Calu3 (cell line): ENCODE measurements at regions not wholly inside any gene's neighbourhood (a gene's known extent, or its start where the extent isn't known, plus 50 kb on each side); places are given as distances from the start of the nearest gene placed in this dataset.

Source experiments
- BruUV-seq: library from RNA; stranded (reverse); fragments of 400-500 nt; replicated peaks from 2 replicates; lab custom pipeline; 2021; lab: Mats Ljungman, UMichigan
- CTCF ChIA-PET: fragments of 300-600 bp; sonication (Branson Sonifier 250); formaldehyde crosslinking; loops from one replicate; lab custom pipeline; 2022; ENCODE audit warnings: antibody characterized with exemption; lab: Charles Lee
- DNase-seq: peaks from one replicate; pipeline ENCODE4 v3.0.0; 2022
- H3K27ac Mint-ChIP-seq: one replicate; pipeline ENCODE4 v1.8.0; 2022; ENCODE audit warnings: mixed read lengths; ENCODE audit not compliant: unreplicated experiment
- H3K27me3 Mint-ChIP-seq: one replicate; pipeline ENCODE4 v1.8.0; 2022; ENCODE audit warnings: mixed read lengths; ENCODE audit not compliant: unreplicated experiment
- H3K36me3 Mint-ChIP-seq: one replicate; pipeline ENCODE4 v1.8.0; 2022; ENCODE audit warnings: mild to moderate bottlenecking, moderate library complexity, mixed read lengths; ENCODE audit not compliant: insufficient read depth, unreplicated experiment
- H3K4me1 Mint-ChIP-seq: one replicate; pipeline ENCODE4 v1.8.0; 2022; ENCODE audit warnings: mild to moderate bottlenecking, low read depth, mixed read lengths; ENCODE audit not compliant: unreplicated experiment
- H3K4me3 Mint-ChIP-seq: one replicate; pipeline ENCODE4 v1.8.0; 2022; ENCODE audit warnings: mild to moderate bottlenecking, low read depth, moderate library complexity, mixed read lengths; ENCODE audit not compliant: unreplicated experiment
- H3K9me3 Mint-ChIP-seq: one replicate; pipeline ENCODE4 v1.8.0; 2022; ENCODE audit warnings: low read depth, mixed read lengths; ENCODE audit not compliant: unreplicated experiment
- intact Hi-C: fragments of 100-400 bp; cut with micrococcal nuclease; formaldehyde crosslinking; loops from one replicate; pipeline ENCODE4 v1.10.0; 2022; ENCODE audit not compliant: unreplicated experiment
- TF ChIP-seq, protein P1 (sequence below): fragments of 200-600 bp; IDR thresholded peaks from one replicate; pipeline ENCODE4 v1.8.0; 2022; ENCODE audit warnings: antibody characterized with exemption; ENCODE audit not compliant: unreplicated experiment

DNA sequence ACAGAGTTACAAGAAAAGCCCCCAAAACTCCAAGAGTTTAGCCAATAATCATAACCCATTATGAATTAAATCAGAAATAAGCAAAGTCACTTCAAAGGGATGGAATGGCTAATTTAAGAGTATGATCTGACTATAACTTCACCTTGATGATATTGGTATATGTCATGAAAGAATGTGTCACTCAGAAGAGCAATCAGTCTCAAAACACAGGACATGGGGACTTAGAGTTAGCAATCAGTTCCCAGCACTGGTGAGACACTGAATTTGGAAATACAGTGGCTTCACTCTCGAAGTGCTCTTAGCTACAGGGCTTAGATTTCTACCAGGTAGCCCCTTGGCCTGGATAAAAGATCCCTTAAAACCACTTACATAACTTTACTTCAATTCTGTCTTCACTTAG, 65.7 kb upstream of the EXOC1L start:
- intact Hi-C loops, result no loop called here
- H3K36me3 Mint-ChIP-seq, result no peaks in the 10 kb centered on the region
- no peak overlapping the region for H3K4me3 Mint-ChIP-seq
- no TSS peak for BruUV-seq
- no peak overlapping the region for H3K27ac Mint-ChIP-seq
- no peaks in the 10 kb centered on the region for H3K27me3 Mint-ChIP-seq
- H3K9me3 Mint-ChIP-seq, result no peaks in the 10 kb centered on the region
- DNase-seq, result no peak
- peaks cover 14% of the 10 kb centered on the region for H3K4me1 Mint-ChIP-seq
- TF ChIP-seq, protein P1, sequence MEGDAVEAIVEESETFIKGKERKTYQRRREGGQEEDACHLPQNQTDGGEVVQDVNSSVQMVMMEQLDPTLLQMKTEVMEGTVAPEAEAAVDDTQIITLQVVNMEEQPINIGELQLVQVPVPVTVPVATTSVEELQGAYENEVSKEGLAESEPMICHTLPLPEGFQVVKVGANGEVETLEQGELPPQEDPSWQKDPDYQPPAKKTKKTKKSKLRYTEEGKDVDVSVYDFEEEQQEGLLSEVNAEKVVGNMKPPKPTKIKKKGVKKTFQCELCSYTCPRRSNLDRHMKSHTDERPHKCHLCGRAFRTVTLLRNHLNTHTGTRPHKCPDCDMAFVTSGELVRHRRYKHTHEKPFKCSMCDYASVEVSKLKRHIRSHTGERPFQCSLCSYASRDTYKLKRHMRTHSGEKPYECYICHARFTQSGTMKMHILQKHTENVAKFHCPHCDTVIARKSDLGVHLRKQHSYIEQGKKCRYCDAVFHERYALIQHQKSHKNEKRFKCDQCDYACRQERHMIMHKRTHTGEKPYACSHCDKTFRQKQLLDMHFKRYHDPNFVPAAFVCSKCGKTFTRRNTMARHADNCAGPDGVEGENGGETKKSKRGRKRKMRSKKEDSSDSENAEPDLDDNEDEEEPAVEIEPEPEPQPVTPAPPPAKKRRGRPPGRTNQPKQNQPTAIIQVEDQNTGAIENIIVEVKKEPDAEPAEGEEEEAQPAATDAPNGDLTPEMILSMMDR, result no peak
- CTCF ChIA-PET, result no interaction called here

DNA sequence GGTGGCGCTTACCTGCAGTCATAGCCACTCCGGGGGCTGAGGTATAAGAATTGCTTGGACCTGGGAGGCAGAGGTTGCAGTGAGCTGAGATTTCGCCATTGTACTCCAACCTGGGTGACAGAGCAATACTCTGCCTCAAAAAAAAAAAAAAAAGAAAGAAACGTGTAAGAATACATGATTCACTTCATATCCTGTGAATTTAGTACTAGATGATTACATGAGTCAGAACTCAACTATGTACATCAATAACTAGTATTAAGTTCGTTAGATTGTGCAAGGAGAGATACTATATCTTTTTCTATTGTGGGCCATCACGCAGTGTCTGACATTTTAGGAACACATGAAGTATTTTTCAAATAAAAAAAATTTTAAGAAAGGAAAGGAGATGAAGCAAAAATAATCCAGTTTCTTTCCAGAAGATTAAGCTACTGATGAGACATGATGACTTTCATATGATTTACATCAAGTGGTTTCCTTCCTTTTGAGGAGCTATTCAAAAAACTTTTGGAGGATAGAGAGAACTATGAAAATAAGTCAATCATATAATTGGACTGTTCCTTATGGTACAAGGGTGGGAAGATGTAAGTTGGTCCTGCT, 64.7 kb upstream of the EXOC1L start:
- CTCF ChIA-PET, result interaction anchor here (0.6 kb wide), 1 partner anchor 12 kb away, joined by 4 read pairs; no protein-coding TSS in a partner anchor
- no TSS peak for BruUV-seq
- H3K4me3 Mint-ChIP-seq, result no peak overlapping the region
- H3K27ac Mint-ChIP-seq, result no peak overlapping the region
- H3K9me3 Mint-ChIP-seq, result no peaks in the 10 kb centered on the region
- TF ChIP-seq, protein P1, result no peak
- DNase-seq, result peak; percentile 4
- intact Hi-C loops, result no loop called here
- no peaks in the 10 kb centered on the region for H3K36me3 Mint-ChIP-seq
- H3K4me1 Mint-ChIP-seq, result peaks cover 14% of the 10 kb centered on the region
- H3K27me3 Mint-ChIP-seq, result no peaks in the 10 kb centered on the region

DNA sequence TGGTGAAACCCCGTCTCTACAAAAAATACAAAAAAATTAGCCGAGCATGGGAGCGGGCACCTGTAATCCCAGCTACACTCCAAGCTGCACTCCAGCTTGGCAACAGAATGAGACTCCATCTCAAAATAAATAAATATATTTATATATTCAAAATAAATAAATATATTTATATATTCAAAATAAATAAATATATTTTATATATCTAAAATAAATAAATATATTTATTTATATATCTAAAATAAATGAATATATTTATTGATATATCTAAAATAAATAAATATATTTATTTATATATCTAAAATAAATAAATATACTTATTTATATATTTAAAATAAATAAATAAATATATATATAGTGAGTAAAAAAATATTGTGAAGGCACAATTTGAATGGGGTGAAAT, 63.4 kb upstream of the EXOC1L start:
- Mint-ChIP-seq H3K4me1 (peaks cover 14% of the 10 kb centered on the region), H3K4me3 (no peak overlapping the region), H3K27ac (no peak overlapping the region), H3K36me3 (no peaks in the 10 kb centered on the region), H3K27me3 (no peaks in the 10 kb centered on the region), H3K9me3 (no peaks in the 10 kb centered on the region)
- CTCF ChIA-PET, result no interaction called here
- TF ChIP-seq, protein P1, result no peak
- intact Hi-C loops, result no loop called here
- BruUV-seq, result no TSS peak
- DNase-seq, result no peak

DNA sequence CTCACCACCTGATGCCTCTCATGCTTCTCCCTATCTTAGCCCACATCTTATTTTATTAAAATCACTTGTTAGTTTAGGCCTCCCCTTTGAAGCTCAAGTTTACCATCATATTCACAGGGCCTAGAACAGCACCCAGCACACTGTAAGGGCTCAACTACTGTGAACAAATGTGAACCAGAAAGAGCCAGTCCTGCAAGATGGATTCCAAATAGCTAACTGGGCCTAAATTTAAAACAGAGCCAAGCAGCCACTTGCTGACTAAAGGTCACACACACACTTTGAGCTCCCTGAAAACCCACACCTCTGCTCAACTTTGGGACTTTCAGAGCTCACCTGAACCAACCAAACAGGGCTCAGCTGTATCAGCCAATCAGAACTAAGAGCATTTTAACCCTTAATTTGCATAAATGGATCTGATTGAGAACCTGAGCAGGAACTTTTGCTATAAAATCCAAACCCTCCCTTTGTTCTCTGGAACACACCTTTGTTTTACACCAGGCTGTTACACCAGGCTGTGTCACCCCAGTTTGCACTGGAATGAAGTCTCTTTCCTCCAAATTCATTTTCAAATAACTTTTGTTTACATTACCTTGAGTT, 62.1 kb upstream of the EXOC1L start:
- Mint-ChIP-seq H3K4me1 (peaks cover 14% of the 10 kb centered on the region), H3K4me3 (no peak overlapping the region), H3K27me3 (no peaks in the 10 kb centered on the region), H3K27ac (peak overlapping the region; percentile 23), H3K9me3 (no peaks in the 10 kb centered on the region), H3K36me3 (no peaks in the 10 kb centered on the region)
- intact Hi-C loops, result no loop called here
- CTCF ChIA-PET, result no interaction called here
- BruUV-seq, result no TSS peak
- TF ChIP-seq, protein P1, result no peak
- DNase-seq, result no peak
